HL-60 (cell line): ENCODE measurements at regions not wholly inside any gene's neighbourhood (a gene's known extent, or its start where the extent isn't known, plus 50 kb on each side); places are given as distances from the start of the nearest gene placed in this dataset.

Source experiments
- GABPA ChIP-seq: IDR thresholded peaks from 2 replicates; pipeline ENCODE4 v1.6.1; 2012; ENCODE audit warnings: low read depth
- POLR2AphosphoS5 ChIP-seq: IDR thresholded peaks from 2 replicates; pipeline ENCODE4 v1.6.1; 2012; ENCODE audit warnings: low read depth
- TF ChIP-seq, protein P1 (sequence below): IDR thresholded peaks from one replicate; pipeline ENCODE4 v1.5.1; 2011; ENCODE audit warnings: low read length, control low read depth, inconsistent platforms; ENCODE audit not compliant: insufficient read depth
- TF ChIP-seq, protein P2 (sequence below): IDR thresholded peaks from 2 replicates; pipeline ENCODE4 v1.6.1; 2012; ENCODE audit warnings: low read depth; ENCODE audit not compliant: insufficient replicate concordance

DNA sequence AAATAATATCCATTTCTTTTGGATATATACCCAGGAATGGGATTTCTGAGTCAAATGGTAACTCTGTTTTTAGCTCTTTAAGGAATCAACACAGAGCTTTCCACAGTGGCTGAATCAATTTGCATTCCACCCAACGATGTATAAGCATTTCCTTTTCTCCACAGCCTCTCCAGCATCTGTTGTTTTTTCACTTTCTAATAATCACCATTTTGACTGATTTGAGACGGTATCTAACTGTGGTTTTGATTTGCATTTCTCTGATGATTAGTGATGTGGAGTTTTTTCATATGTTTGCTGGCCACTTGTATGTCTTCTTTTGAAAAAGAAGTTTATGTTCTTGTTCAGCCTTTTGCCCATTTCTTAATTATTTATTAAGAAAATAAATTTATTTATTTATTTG lies 352.2 kb upstream of the OBI1 start:
- TF ChIP-seq, protein P1, sequence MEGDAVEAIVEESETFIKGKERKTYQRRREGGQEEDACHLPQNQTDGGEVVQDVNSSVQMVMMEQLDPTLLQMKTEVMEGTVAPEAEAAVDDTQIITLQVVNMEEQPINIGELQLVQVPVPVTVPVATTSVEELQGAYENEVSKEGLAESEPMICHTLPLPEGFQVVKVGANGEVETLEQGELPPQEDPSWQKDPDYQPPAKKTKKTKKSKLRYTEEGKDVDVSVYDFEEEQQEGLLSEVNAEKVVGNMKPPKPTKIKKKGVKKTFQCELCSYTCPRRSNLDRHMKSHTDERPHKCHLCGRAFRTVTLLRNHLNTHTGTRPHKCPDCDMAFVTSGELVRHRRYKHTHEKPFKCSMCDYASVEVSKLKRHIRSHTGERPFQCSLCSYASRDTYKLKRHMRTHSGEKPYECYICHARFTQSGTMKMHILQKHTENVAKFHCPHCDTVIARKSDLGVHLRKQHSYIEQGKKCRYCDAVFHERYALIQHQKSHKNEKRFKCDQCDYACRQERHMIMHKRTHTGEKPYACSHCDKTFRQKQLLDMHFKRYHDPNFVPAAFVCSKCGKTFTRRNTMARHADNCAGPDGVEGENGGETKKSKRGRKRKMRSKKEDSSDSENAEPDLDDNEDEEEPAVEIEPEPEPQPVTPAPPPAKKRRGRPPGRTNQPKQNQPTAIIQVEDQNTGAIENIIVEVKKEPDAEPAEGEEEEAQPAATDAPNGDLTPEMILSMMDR = no peak
- TF ChIP-seq GABPA (no peak), POLR2AphosphoS5 (no peak)
- TF ChIP-seq, protein P2, sequence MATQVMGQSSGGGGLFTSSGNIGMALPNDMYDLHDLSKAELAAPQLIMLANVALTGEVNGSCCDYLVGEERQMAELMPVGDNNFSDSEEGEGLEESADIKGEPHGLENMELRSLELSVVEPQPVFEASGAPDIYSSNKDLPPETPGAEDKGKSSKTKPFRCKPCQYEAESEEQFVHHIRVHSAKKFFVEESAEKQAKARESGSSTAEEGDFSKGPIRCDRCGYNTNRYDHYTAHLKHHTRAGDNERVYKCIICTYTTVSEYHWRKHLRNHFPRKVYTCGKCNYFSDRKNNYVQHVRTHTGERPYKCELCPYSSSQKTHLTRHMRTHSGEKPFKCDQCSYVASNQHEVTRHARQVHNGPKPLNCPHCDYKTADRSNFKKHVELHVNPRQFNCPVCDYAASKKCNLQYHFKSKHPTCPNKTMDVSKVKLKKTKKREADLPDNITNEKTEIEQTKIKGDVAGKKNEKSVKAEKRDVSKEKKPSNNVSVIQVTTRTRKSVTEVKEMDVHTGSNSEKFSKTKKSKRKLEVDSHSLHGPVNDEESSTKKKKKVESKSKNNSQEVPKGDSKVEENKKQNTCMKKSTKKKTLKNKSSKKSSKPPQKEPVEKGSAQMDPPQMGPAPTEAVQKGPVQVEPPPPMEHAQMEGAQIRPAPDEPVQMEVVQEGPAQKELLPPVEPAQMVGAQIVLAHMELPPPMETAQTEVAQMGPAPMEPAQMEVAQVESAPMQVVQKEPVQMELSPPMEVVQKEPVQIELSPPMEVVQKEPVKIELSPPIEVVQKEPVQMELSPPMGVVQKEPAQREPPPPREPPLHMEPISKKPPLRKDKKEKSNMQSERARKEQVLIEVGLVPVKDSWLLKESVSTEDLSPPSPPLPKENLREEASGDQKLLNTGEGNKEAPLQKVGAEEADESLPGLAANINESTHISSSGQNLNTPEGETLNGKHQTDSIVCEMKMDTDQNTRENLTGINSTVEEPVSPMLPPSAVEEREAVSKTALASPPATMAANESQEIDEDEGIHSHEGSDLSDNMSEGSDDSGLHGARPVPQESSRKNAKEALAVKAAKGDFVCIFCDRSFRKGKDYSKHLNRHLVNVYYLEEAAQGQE = no peak
